Astrocyte of the cerebellum (primary cell): ENCODE measurements at regions not wholly inside any gene's neighbourhood (a gene's known extent, or its start where the extent isn't known, plus 50 kb on each side); places are given as distances from the start of the nearest gene placed in this dataset.

Experiments used
- DNase-seq: peaks from one replicate; pipeline ENCODE4 v3.0.0-alpha.2; 2011; ENCODE audit warnings: low read depth
- H3K4me3 ChIP-seq: 2 replicates; pipeline ENCODE4 v1.5.1; 2011; ENCODE audit warnings: mild to moderate bottlenecking, low read depth, low read length, moderate library complexity
- CTCF ChIP-seq: IDR thresholded peaks from 2 replicates; pipeline ENCODE4 v1.5.1; 2012; ENCODE audit warnings: low read length, low read depth, moderate library complexity, mild to moderate bottlenecking; ENCODE audit errors: missing control alignments
- in situ Hi-C: cut with HindIII; loops from 2 replicates; pipeline ENCODE4 v1.10.0; 2017; ENCODE audit warnings: low sequenced_read_pairs

GRCh38 chr2:147558620-147559019 is 286.2 kb upstream of the ACVR2A start:
- no peak for DNase-seq
- TF ChIP-seq CTCF = no peak
- in situ Hi-C loops = no loop called here
- no peak overlapping the region for H3K4me3 ChIP-seq

GRCh38 chr2:147554521-147555107 is 290.2 kb upstream of the ACVR2A start:
- in situ Hi-C loops = no loop called here
- no peak overlapping the region for H3K4me3 ChIP-seq
- TF ChIP-seq CTCF = no peak
- no peak for DNase-seq

GRCh38 chr2:147553775-147554271 is 291.0 kb upstream of the ACVR2A start:
- H3K4me3 ChIP-seq = no peak overlapping the region
- in situ Hi-C loops = no loop called here

GRCh38 chr2:147550995-147551731 is 293.7 kb upstream of the ACVR2A start:
- in situ Hi-C loops = no loop called here
- TF ChIP-seq CTCF = no peak
- DNase-seq = no peak
- no peak overlapping the region for H3K4me3 ChIP-seq

More at GRCh38 chr2:147553775-147554271, 291.0 kb upstream of the ACVR2A start:
- DNase-seq = no peak
- no peak for TF ChIP-seq CTCF

- no peak for TF ChIP-seq CTCF
- no peak for DNase-seq
- in situ Hi-C loops = no loop called here
- no peak overlapping the region for H3K4me3 ChIP-seq
Measured at GRCh38 chr2:147549054-147549453, 295.8 kb upstream of the ACVR2A start.

GRCh38 chr2:147548451-147548850 is 296.4 kb upstream of the ACVR2A start:
- no peak for DNase-seq
- no peak for TF ChIP-seq CTCF
- H3K4me3 ChIP-seq = no peak overlapping the region
- in situ Hi-C loops = no loop called here
